Posterior cingulate gyrus (tissue), 11 donors: ENCODE measurements at regions not wholly inside any gene's neighbourhood (a gene's known extent, or its start where the extent isn't known, plus 50 kb on each side); places are given as distances from the start of the nearest gene placed in this dataset.
A peak's percentile ranks its signal among the peaks of the same experiment; 100 is the strongest.
"Not testable (repeated sequence)": the region's sequence is repeated elsewhere in the genome, so short reads cannot be mapped to it uniquely, and the experiment has no call there.

Experiments used
- DNase-seq, 10 donors: peaks; one replicate each; pipeline versions ENCODE4 v3.0.0 to v3.0.0-alpha.2; 2020 to 2021; ENCODE audit warnings: mixed read lengths in 3 of 10
- intact Hi-C: fragments of 100-400 bp; cut with DNase I; formaldehyde crosslinking; loops from one replicate; pipeline ENCODE4 v1.15.1; 2023

- peak in 3 of 10 donors; percentile 16 to 63 (median 28) for DNase-seq
- intact Hi-C loops, result not testable (repeated sequence)
Measured at GRCh38 chr21:9188322-9188721, 1333.1 kb upstream of the TPTE start.
